Right lobe of liver (tissue), 4 donors: ENCODE measurements at regions not wholly inside any gene's neighbourhood (a gene's known extent, or its start where the extent isn't known, plus 50 kb on each side); places are given as distances from the start of the nearest gene placed in this dataset.

Experiments
- POLR2A ChIP-seq: fragments of 450-650 bp; IDR thresholded peaks from one replicate; pipeline ENCODE4 v1.6.1; 2017; ENCODE audit warnings: antibody characterized with exemption, mild to moderate bottlenecking
- TF ChIP-seq, protein P1 (sequence below), 4 donors: fragments of 200-600 bp in 3 of 4; fragments of 450-650 bp in 1 of 4; IDR thresholded peaks; one replicate each; pipeline versions ENCODE4 v1.5.1 to v1.8.0; 2016 to 2022; ENCODE audit warnings: antibody characterized with exemption in 4 of 4, mild to moderate bottlenecking in 2 of 4
- donor health status: DM: no; HTN: no; CAD: no.
- donor health status: DM: no; HTN: no; CAD: no.
- donor health status: DM: no; HTN: yes; CAD: no.

DNA sequence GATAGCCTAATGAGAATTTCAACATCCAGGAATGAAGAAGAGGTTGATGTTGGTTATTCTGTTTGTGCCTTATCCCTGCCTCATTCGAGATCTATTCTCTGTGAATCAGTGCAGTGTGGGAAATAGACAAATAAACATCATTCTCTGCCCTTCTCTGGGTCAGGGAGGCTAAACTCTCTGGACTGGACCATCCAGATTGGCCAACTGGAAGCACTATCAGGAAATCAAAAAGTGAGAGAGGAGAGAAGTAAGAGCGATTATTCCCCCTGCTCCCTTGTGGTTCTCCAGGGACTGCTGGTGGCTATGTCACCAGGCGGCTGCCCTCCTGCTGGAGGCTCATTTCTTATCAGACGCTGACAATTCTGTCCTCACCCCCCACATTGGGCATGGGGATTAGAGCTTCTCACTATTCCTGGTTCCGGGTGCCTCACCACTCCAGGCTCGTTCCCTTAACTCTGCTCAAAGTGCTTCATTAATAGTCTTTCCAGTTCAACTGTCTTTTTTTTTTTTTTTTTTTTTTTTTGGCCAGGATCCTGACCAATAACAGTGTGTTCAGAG, 201.7 kb upstream of the RREB1 start:
- TF ChIP-seq, protein P1, sequence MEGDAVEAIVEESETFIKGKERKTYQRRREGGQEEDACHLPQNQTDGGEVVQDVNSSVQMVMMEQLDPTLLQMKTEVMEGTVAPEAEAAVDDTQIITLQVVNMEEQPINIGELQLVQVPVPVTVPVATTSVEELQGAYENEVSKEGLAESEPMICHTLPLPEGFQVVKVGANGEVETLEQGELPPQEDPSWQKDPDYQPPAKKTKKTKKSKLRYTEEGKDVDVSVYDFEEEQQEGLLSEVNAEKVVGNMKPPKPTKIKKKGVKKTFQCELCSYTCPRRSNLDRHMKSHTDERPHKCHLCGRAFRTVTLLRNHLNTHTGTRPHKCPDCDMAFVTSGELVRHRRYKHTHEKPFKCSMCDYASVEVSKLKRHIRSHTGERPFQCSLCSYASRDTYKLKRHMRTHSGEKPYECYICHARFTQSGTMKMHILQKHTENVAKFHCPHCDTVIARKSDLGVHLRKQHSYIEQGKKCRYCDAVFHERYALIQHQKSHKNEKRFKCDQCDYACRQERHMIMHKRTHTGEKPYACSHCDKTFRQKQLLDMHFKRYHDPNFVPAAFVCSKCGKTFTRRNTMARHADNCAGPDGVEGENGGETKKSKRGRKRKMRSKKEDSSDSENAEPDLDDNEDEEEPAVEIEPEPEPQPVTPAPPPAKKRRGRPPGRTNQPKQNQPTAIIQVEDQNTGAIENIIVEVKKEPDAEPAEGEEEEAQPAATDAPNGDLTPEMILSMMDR (IDR thresholded peaks at IDR 0.05): no peak
- TF ChIP-seq POLR2A: no peak
